Activated naive CD4-positive, alpha-beta T cell (primary cell): ENCODE measurements at regions not wholly inside any gene's neighbourhood (a gene's known extent, or its start where the extent isn't known, plus 50 kb on each side); places are given as distances from the start of the nearest gene placed in this dataset.

Experiments
- DNase-seq, 4 experiments: peaks; one replicate each; lab custom pipeline; 2025; lab: John Stamatoyannopoulos, UW

- DNase-seq: no peak
Observed at GRCh38 chr1:188872376-188872775, 1605.3 kb downstream of the BRINP3 start.

GRCh38 chr1:188877668-188878067, 1600.0 kb downstream of the BRINP3 start:
- no peak for DNase-seq

- no peak for DNase-seq
Observed at GRCh38 chr1:188888386-188888785, 1589.3 kb downstream of the BRINP3 start.

- no peak for DNase-seq
Observed at GRCh38 chr1:188889166-188889565, 1588.5 kb downstream of the BRINP3 start.

GRCh38 chr1:188891958-188892357, 1585.7 kb downstream of the BRINP3 start:
- DNase-seq: no peak

GRCh38 chr1:188895611-188896010, 1582.1 kb downstream of the BRINP3 start:
- DNase-seq: no peak

- DNase-seq: no peak
Observed at GRCh38 chr1:188903241-188903640, 1574.4 kb downstream of the BRINP3 start.

- DNase-seq: no peak
Observed at GRCh38 chr1:188904201-188904600, 1573.5 kb downstream of the BRINP3 start.

- DNase-seq: no peak
Observed at GRCh38 chr1:188906921-188907641, 1570.6 kb downstream of the BRINP3 start.

GRCh38 chr1:188930382-188930781, 1547.3 kb downstream of the BRINP3 start:
- no peak for DNase-seq

GRCh38 chr1:188931506-188931905, 1546.2 kb downstream of the BRINP3 start:
- no peak for DNase-seq

- DNase-seq: no peak
Observed at GRCh38 chr1:188937965-188938551, 1539.6 kb downstream of the BRINP3 start.

- no peak for DNase-seq
Observed at GRCh38 chr1:188941986-188942385, 1535.7 kb downstream of the BRINP3 start.

- DNase-seq: no peak
Observed at GRCh38 chr1:188949701-188950100, 1528.0 kb downstream of the BRINP3 start.

- no peak for DNase-seq
Observed at GRCh38 chr1:188958461-188959115, 1519.1 kb downstream of the BRINP3 start.

- no peak for DNase-seq
Observed at GRCh38 chr1:188986745-188987417, 1490.8 kb downstream of the BRINP3 start.

GRCh38 chr1:188988589-188988988, 1489.1 kb downstream of the BRINP3 start:
- no peak for DNase-seq

GRCh38 chr1:188991221-188991930, 1486.3 kb downstream of the BRINP3 start:
- no peak for DNase-seq

GRCh38 chr1:189007824-189008223, 1469.8 kb downstream of the BRINP3 start:
- no peak for DNase-seq

- DNase-seq: no peak
Observed at GRCh38 chr1:189021577-189021976, 1456.1 kb downstream of the BRINP3 start.

GRCh38 chr1:189022015-189022414, 1455.6 kb downstream of the BRINP3 start:
- DNase-seq: no peak

GRCh38 chr1:189027512-189027911, 1450.2 kb downstream of the BRINP3 start:
- DNase-seq: no peak
